A673 (cell line): ENCODE measurements at regions not wholly inside any gene's neighbourhood (a gene's known extent, or its start where the extent isn't known, plus 50 kb on each side); places are given as distances from the start of the nearest gene placed in this dataset.

Experiments
- EZH2 ChIP-seq: fragments of 200-600 bp; sonication (generic); IDR thresholded peaks from 2 replicates; pipeline ENCODE4 v1.6.1; 2017; ENCODE audit warnings: borderline replicate concordance, low read depth, mild to moderate bottlenecking, mixed read lengths, antibody characterized with exemption, low read length; ENCODE audit not compliant: poor library complexity, severe bottlenecking
- TF ChIP-seq, protein P1 (sequence below): fragments of 300-800, 200-600 bp; sonication (generic); conservative IDR thresholded peaks from 2 replicates; pipeline ENCODE4 v1.5.1; 2017; ENCODE audit warnings: low read depth, mild to moderate bottlenecking, antibody characterized with exemption, low read length, moderate library complexity, mixed read lengths

DNA sequence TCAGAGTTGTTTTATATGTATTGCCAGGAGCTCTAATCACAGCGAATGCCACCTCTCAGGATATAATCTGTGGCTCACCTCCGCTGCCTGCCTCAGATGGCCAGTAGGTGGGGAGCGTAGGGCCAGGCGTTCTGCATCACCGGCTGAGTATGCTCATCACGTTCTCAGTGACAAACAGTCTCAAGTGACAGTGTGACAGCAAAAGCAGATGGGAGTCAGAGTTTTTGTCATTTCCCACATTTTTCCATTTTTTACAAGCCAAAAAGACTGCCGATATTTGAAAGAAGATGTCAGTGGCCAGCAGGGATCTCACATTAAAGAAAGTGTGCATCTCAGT, 208.7 kb downstream of the ALDH8A1 start:
- TF ChIP-seq, protein P1, sequence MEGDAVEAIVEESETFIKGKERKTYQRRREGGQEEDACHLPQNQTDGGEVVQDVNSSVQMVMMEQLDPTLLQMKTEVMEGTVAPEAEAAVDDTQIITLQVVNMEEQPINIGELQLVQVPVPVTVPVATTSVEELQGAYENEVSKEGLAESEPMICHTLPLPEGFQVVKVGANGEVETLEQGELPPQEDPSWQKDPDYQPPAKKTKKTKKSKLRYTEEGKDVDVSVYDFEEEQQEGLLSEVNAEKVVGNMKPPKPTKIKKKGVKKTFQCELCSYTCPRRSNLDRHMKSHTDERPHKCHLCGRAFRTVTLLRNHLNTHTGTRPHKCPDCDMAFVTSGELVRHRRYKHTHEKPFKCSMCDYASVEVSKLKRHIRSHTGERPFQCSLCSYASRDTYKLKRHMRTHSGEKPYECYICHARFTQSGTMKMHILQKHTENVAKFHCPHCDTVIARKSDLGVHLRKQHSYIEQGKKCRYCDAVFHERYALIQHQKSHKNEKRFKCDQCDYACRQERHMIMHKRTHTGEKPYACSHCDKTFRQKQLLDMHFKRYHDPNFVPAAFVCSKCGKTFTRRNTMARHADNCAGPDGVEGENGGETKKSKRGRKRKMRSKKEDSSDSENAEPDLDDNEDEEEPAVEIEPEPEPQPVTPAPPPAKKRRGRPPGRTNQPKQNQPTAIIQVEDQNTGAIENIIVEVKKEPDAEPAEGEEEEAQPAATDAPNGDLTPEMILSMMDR, result no peak
- no peak for TF ChIP-seq EZH2
